H1 (cell line): ENCODE measurements at regions not wholly inside any gene's neighbourhood (a gene's known extent, or its start where the extent isn't known, plus 50 kb on each side); places are given as distances from the start of the nearest gene placed in this dataset.

ENCODE experiments used
- TF ChIP-seq, protein P1 (sequence below): fragments of 300-600 bp; sonication (generic); IDR thresholded peaks from 2 replicates; pipeline ENCODE4 v1.7.1; 2012; ENCODE audit warnings: low read length, moderate library complexity, mild to moderate bottlenecking, inconsistent platforms; ENCODE audit not compliant: insufficient replicate concordance
- TF ChIP-seq, protein P2 (sequence below): IDR thresholded peaks from 2 replicates; pipeline ENCODE4 v1.6.1; 2012; ENCODE audit warnings: inconsistent platforms

DNA sequence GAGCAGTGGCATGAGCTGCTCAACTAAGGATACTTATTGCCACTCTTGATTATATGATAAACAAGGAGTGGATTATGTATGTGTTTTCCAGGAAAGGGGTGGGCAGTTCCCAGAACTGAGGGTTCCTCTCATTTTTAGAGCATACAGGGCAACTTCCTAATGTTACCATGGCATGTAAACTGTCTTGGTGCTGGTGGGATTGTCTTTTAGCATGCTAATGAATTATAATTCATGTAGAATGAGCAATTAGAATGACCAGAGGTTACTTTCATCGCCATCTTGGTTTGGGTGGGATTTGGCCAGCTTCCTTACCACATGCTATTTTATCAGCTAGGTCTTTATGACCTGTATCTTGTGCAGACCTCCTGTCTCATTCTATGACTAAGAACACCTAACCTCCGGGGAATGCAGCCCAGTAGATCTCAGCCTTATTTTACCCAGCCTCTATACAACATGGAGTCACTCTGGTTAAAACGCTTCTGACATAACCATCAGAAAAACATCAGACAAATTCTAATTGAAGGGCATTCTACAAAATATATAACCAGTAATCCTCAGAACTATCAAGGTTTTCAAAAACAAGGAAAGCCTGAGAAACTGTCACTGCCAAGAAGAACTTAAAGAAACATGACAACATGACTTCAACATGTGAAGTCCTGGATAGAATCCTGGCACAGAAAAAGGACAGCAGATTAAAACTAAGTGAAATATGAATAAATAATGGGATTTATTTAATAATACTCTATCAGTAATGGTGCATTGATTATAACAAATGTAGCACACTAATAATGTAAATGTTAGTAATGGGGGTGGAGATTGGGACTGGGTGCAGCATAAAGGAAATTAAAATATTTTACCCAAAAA lies 365.0 kb downstream of the SEMA3D start (continued):
- TF ChIP-seq, protein P1, sequence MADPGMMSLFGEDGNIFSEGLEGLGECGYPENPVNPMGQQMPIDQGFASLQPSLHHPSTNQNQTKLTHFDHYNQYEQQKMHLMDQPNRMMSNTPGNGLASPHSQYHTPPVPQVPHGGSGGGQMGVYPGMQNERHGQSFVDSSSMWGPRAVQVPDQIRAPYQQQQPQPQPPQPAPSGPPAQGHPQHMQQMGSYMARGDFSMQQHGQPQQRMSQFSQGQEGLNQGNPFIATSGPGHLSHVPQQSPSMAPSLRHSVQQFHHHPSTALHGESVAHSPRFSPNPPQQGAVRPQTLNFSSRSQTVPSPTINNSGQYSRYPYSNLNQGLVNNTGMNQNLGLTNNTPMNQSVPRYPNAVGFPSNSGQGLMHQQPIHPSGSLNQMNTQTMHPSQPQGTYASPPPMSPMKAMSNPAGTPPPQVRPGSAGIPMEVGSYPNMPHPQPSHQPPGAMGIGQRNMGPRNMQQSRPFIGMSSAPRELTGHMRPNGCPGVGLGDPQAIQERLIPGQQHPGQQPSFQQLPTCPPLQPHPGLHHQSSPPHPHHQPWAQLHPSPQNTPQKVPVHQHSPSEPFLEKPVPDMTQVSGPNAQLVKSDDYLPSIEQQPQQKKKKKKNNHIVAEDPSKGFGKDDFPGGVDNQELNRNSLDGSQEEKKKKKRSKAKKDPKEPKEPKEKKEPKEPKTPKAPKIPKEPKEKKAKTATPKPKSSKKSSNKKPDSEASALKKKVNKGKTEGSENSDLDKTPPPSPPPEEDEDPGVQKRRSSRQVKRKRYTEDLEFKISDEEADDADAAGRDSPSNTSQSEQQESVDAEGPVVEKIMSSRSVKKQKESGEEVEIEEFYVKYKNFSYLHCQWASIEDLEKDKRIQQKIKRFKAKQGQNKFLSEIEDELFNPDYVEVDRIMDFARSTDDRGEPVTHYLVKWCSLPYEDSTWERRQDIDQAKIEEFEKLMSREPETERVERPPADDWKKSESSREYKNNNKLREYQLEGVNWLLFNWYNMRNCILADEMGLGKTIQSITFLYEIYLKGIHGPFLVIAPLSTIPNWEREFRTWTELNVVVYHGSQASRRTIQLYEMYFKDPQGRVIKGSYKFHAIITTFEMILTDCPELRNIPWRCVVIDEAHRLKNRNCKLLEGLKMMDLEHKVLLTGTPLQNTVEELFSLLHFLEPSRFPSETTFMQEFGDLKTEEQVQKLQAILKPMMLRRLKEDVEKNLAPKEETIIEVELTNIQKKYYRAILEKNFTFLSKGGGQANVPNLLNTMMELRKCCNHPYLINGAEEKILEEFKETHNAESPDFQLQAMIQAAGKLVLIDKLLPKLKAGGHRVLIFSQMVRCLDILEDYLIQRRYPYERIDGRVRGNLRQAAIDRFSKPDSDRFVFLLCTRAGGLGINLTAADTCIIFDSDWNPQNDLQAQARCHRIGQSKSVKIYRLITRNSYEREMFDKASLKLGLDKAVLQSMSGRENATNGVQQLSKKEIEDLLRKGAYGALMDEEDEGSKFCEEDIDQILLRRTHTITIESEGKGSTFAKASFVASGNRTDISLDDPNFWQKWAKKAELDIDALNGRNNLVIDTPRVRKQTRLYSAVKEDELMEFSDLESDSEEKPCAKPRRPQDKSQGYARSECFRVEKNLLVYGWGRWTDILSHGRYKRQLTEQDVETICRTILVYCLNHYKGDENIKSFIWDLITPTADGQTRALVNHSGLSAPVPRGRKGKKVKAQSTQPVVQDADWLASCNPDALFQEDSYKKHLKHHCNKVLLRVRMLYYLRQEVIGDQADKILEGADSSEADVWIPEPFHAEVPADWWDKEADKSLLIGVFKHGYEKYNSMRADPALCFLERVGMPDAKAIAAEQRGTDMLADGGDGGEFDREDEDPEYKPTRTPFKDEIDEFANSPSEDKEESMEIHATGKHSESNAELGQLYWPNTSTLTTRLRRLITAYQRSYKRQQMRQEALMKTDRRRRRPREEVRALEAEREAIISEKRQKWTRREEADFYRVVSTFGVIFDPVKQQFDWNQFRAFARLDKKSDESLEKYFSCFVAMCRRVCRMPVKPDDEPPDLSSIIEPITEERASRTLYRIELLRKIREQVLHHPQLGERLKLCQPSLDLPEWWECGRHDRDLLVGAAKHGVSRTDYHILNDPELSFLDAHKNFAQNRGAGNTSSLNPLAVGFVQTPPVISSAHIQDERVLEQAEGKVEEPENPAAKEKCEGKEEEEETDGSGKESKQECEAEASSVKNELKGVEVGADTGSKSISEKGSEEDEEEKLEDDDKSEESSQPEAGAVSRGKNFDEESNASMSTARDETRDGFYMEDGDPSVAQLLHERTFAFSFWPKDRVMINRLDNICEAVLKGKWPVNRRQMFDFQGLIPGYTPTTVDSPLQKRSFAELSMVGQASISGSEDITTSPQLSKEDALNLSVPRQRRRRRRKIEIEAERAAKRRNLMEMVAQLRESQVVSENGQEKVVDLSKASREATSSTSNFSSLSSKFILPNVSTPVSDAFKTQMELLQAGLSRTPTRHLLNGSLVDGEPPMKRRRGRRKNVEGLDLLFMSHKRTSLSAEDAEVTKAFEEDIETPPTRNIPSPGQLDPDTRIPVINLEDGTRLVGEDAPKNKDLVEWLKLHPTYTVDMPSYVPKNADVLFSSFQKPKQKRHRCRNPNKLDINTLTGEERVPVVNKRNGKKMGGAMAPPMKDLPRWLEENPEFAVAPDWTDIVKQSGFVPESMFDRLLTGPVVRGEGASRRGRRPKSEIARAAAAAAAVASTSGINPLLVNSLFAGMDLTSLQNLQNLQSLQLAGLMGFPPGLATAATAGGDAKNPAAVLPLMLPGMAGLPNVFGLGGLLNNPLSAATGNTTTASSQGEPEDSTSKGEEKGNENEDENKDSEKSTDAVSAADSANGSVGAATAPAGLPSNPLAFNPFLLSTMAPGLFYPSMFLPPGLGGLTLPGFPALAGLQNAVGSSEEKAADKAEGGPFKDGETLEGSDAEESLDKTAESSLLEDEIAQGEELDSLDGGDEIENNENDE: no peak
- TF ChIP-seq, protein P2, sequence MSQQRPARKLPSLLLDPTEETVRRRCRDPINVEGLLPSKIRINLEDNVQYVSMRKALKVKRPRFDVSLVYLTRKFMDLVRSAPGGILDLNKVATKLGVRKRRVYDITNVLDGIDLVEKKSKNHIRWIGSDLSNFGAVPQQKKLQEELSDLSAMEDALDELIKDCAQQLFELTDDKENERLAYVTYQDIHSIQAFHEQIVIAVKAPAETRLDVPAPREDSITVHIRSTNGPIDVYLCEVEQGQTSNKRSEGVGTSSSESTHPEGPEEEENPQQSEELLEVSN: no peak
